ENCODE measurements at regions not wholly inside any gene's neighbourhood (a gene's known extent, or its start where the extent isn't known, plus 50 kb on each side); places are given as distances from the start of the nearest gene placed in this dataset.

DNA sequence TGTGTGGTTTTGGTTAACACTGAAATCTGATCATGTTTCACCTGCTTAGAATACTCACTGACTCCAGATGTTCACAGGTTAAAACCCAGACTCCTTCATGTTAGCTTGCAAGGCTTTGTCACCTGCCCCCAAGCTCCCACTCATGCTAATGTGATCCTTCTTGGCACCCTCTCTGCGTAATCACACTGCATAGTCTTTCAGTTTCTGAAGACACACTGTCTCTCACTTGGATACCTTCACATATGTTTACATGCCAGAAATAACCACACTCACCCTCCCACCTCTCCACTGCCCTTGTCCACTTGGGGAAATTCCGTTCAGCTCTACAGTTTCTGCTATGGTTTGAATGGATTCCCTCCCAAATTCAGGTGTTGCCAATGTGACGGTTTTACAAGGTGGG lies 234.7 kb upstream of the SASH1 start:
- no peak for TF ChIP-seq POLR2A (IDR thresholded peaks at IDR 0.05)
- TF ChIP-seq, protein P1, sequence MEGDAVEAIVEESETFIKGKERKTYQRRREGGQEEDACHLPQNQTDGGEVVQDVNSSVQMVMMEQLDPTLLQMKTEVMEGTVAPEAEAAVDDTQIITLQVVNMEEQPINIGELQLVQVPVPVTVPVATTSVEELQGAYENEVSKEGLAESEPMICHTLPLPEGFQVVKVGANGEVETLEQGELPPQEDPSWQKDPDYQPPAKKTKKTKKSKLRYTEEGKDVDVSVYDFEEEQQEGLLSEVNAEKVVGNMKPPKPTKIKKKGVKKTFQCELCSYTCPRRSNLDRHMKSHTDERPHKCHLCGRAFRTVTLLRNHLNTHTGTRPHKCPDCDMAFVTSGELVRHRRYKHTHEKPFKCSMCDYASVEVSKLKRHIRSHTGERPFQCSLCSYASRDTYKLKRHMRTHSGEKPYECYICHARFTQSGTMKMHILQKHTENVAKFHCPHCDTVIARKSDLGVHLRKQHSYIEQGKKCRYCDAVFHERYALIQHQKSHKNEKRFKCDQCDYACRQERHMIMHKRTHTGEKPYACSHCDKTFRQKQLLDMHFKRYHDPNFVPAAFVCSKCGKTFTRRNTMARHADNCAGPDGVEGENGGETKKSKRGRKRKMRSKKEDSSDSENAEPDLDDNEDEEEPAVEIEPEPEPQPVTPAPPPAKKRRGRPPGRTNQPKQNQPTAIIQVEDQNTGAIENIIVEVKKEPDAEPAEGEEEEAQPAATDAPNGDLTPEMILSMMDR (IDR thresholded peaks at IDR 0.05) = no peak
